Uterus (tissue), 3 donors: ENCODE measurements at regions not wholly inside any gene's neighbourhood (a gene's known extent, or its start where the extent isn't known, plus 50 kb on each side); places are given as distances from the start of the nearest gene placed in this dataset.

Experiments
- DNase-seq, 2 donors: peaks; one replicate each; pipeline ENCODE4 v3.0.0-alpha.2; 2019 to 2020
- H3K27ac ChIP-seq, 2 donors: fragments of 200-600 bp; sonication (generic); 1 replicate in 1 of 2; 2 replicates in 1 of 2; pipeline ENCODE4 v1.5.1; 2016 to 2018
- H3K27me3 ChIP-seq, 2 donors: fragments of 200-600 bp; sonication (generic); one replicate each; pipeline ENCODE4 v1.5.1; 2018 to 2019; ENCODE audit warnings: control low read depth in 1 of 2
- H3K36me3 ChIP-seq, 2 donors: fragments of 200-600 bp; sonication (generic); one replicate each; pipeline ENCODE4 v1.5.1; 2019; ENCODE audit warnings: control low read depth in 1 of 2
- H3K4me1 ChIP-seq, 2 donors: fragments of 200-600 bp; sonication (generic); one replicate each; pipeline ENCODE4 v1.5.1; 2018 to 2019; ENCODE audit warnings: control low read depth in 1 of 2
- H3K4me3 ChIP-seq, 2 donors: fragments of 200-600 bp; sonication (generic); 1 replicate in 1 of 2; 2 replicates in 1 of 2; pipeline ENCODE4 v1.5.1; 2018 to 2019; ENCODE audit warnings: mild to moderate bottlenecking in 1 of 2
- H3K9me3 ChIP-seq, 2 donors: fragments of 200-600 bp; sonication (generic); one replicate each; pipeline ENCODE4 v1.5.1; 2019; ENCODE audit warnings: control low read depth in 1 of 2
- POLR2A ChIP-seq, 2 donors: fragments of 450-650 bp; IDR thresholded peaks; one replicate each; pipeline ENCODE4 v1.6.1; 2016; ENCODE audit warnings: antibody characterized with exemption in 2 of 2, mild to moderate bottlenecking in 1 of 2, moderate library complexity in 1 of 2
- intact Hi-C: fragments of 100-400 bp; cut with DNase I; formaldehyde crosslinking; loops from one replicate; pipeline ENCODE4 v1.15.1; 2023; ENCODE audit warnings: low total_unique reads
- TF ChIP-seq, protein P1 (sequence below), 4 experiments: fragments of 200-600 bp in 2 of 4; fragments of 450-650 bp in 2 of 4; sonication (generic) in 2 of 4; IDR thresholded peaks; one replicate each; pipeline ENCODE4 v1.5.1; 2016 to 2019; ENCODE audit warnings: antibody characterized with exemption in 4 of 4, mild to moderate bottlenecking in 2 of 4, moderate library complexity in 1 of 4
- donor health status: DM: yes; HTN: yes; CAD: no.

GRCh38 chr2:228474466-228474865 is 293.0 kb upstream of the SPHKAP start:
- H3K27ac ChIP-seq: no peak overlapping the region
- intact Hi-C loops: no loop called here
- no peaks in the 10 kb centered on the region for H3K4me1 ChIP-seq
- H3K27me3 ChIP-seq: no peaks in the 10 kb centered on the region
- H3K9me3 ChIP-seq: no peaks in the 10 kb centered on the region
- TF ChIP-seq POLR2A (IDR thresholded peaks at IDR 0.05): no peak
- TF ChIP-seq, protein P1, sequence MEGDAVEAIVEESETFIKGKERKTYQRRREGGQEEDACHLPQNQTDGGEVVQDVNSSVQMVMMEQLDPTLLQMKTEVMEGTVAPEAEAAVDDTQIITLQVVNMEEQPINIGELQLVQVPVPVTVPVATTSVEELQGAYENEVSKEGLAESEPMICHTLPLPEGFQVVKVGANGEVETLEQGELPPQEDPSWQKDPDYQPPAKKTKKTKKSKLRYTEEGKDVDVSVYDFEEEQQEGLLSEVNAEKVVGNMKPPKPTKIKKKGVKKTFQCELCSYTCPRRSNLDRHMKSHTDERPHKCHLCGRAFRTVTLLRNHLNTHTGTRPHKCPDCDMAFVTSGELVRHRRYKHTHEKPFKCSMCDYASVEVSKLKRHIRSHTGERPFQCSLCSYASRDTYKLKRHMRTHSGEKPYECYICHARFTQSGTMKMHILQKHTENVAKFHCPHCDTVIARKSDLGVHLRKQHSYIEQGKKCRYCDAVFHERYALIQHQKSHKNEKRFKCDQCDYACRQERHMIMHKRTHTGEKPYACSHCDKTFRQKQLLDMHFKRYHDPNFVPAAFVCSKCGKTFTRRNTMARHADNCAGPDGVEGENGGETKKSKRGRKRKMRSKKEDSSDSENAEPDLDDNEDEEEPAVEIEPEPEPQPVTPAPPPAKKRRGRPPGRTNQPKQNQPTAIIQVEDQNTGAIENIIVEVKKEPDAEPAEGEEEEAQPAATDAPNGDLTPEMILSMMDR (IDR thresholded peaks at IDR 0.05): no peak
- no peaks in the 10 kb centered on the region for H3K36me3 ChIP-seq
- no peak for DNase-seq
- H3K4me3 ChIP-seq: no peak overlapping the region

DNA sequence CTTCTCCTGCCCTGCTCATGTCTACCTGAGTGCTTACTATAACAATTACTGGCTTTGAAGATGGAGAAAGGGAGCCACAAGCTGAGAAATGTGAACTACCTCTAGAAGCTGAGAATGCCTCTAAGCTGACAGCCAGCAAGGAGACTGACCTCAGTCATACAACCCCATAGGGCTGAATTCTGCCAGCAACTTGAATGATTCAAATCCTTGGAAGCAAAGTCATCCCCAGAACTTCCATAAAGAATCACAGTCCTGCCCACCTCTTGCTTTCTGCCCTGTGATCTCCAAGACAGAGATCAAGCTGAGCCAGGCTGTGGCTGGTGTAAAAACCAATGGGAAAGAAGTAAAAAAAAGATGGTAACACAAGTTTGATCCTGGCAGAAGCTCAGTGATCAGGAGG is 288.2 kb upstream of the SPHKAP start:
- H3K9me3 ChIP-seq: no peaks in the 10 kb centered on the region
- H3K4me1 ChIP-seq: no peaks in the 10 kb centered on the region
- H3K36me3 ChIP-seq: no peaks in the 10 kb centered on the region
- intact Hi-C loops: no loop called here
- H3K27ac ChIP-seq: no peak overlapping the region
- H3K4me3 ChIP-seq: no peak overlapping the region
- no peaks in the 10 kb centered on the region for H3K27me3 ChIP-seq
- TF ChIP-seq, protein P1 (IDR thresholded peaks at IDR 0.05): no peak
- no peak for TF ChIP-seq POLR2A (IDR thresholded peaks at IDR 0.05)
- no peak for DNase-seq

GRCh38 chr2:228466851-228467250 is 285.4 kb upstream of the SPHKAP start:
- Histone ChIP-seq H3K4me3 (no peak overlapping the region), H3K27me3 (no peaks in the 10 kb centered on the region), H3K4me1 (no peaks in the 10 kb centered on the region), H3K36me3 (no peaks in the 10 kb centered on the region), H3K27ac (no peak overlapping the region), H3K9me3 (no peaks in the 10 kb centered on the region)
- intact Hi-C loops: no loop called here
- TF ChIP-seq, protein P1 (IDR thresholded peaks at IDR 0.05): no peak
- no peak for TF ChIP-seq POLR2A (IDR thresholded peaks at IDR 0.05)
- DNase-seq: no peak

DNA sequence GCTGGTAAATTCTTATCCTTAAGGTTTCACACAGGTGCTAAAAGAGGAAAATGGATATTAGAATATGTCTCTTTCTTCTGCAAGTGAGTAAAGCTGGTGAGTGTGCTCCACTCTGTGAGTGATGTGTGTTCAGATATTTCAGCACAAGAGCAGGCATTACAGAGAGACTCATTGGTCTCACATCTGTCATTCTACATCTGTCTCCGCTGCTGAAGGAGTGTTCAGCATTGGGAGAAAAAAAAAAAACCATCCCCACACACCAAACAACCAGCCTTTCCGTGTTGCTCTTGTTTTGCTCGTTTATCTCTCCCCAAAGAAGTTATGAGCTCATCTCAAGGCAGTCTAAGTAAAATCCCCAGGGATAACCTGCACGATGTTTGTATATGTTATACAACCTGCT is 283.9 kb upstream of the SPHKAP start:
- H3K4me3 ChIP-seq: no peak overlapping the region
- TF ChIP-seq POLR2A (IDR thresholded peaks at IDR 0.05): no peak
- TF ChIP-seq, protein P1 (IDR thresholded peaks at IDR 0.05): no peak
- H3K9me3 ChIP-seq: no peaks in the 10 kb centered on the region
- no peaks in the 10 kb centered on the region for H3K4me1 ChIP-seq
- H3K27me3 ChIP-seq: no peaks in the 10 kb centered on the region
- no peak overlapping the region for H3K27ac ChIP-seq
- no peak for DNase-seq
- intact Hi-C loops: no loop called here
- no peaks in the 10 kb centered on the region for H3K36me3 ChIP-seq

DNA sequence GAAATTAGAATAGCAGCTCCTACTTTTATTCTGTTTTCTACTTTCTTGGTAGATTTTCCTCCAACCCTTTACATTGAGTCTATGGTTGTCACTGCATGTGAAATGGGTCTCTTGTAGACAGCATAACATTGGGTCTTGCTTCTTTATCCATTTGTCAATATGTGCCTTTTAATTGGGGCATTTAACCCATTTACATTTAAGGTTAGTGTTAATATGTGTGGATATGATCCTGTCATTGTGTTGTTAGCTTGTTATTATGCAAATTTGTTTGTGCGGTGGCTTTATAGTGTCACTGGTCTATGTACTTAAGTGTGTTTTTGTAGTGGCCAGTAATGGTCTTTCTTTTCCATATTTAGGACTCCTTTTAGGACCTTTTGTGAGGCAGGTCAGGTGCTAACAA is 276.9 kb upstream of the SPHKAP start:
- TF ChIP-seq, protein P1 (IDR thresholded peaks at IDR 0.05): no peak
- no peak for TF ChIP-seq POLR2A (IDR thresholded peaks at IDR 0.05)
- Histone ChIP-seq H3K27ac (no peak overlapping the region), H3K9me3 (no peaks in the 10 kb centered on the region), H3K36me3 (no peaks in the 10 kb centered on the region), H3K4me1 (no peaks in the 10 kb centered on the region), H3K4me3 (no peak overlapping the region), H3K27me3 (no peaks in the 10 kb centered on the region)
- no peak for DNase-seq
- intact Hi-C loops: no loop called here
